ENCODE measurements at regions not wholly inside any gene's neighbourhood (a gene's known extent, or its start where the extent isn't known, plus 50 kb on each side); places are given as distances from the start of the nearest gene placed in this dataset.

DNA sequence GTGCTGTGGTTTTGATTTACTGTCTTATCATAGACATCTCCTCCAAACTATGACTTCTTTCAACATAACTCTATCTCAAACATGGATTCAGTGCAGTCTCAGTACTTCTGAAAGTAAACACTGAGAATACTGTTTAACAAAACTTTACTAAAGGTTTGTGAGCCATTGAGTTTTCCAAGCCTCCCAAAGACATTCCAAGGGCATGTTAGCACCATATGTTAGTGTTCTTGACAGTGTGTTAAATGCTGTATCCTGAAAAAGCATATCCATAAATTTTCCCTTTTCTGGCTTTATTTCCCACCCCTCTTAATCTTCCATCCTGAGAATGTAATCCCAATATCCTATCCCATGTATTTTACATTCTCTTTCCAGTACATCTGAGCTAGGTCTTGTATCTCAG is 446.8 kb upstream of the CXADR start:
- no peak for TF ChIP-seq EZH2 (IDR thresholded peaks at IDR 0.05)
- TF ChIP-seq FOXP2 (optimal IDR thresholded peaks at IDR 0.05; ENCODE audit: control extremely low read depth, extremely low read length, insufficient read depth), result no peak
- no peak for TF ChIP-seq POLR2AphosphoS5 (IDR thresholded peaks at IDR 0.05; ENCODE audit: borderline replicate concordance, low read depth, low read length)

Measured in SK-N-MC (cell line).